HEK293 (cell line): ENCODE measurements at regions not wholly inside any gene's neighbourhood (a gene's known extent, or its start where the extent isn't known, plus 50 kb on each side); places are given as distances from the start of the nearest gene placed in this dataset.

Source experiments
- CTCF ChIA-PET: fragments of 350-600 bp; formaldehyde crosslinking; extraction: SDS; loops from one replicate; lab custom pipeline; 2021; ENCODE audit warnings: antibody characterized with exemption; lab: Yijun Ruan, JAX
- POLR2A ChIA-PET: fragments of 300-600 bp; formaldehyde crosslinking; extraction: SDS; loops from one replicate; lab custom pipeline; 2020; ENCODE audit warnings: antibody characterized with exemption, inconsistent platforms; lab: Yijun Ruan, JAX
- H3K27ac ChIP-seq: fragments of 200-500 bp; sonication (Bioruptor generic); 2 replicates; pipeline ENCODE4 v1.5.1; 2014; ENCODE audit warnings: low read depth, low read length, control low read depth, inconsistent platforms; ENCODE audit errors: extremely low read depth
- H3K36me3 ChIP-seq, 2 experiments: fragments of 200-500 bp in 1 of 2; sonication (Bioruptor generic) in 1 of 2; 1 replicate in 1 of 2; 2 replicates in 1 of 2; pipeline ENCODE4 v1.5.1; 2014 to 2017; ENCODE audit warnings: inconsistent platforms in 2 of 2, low read length in 2 of 2; ENCODE audit not compliant: control insufficient read depth in 2 of 2, insufficient read depth in 1 of 2
- H3K4me1 ChIP-seq: fragments of 200-500 bp; sonication (Bioruptor generic); 2 replicates; pipeline ENCODE4 v1.5.1; 2014; ENCODE audit warnings: mild to moderate bottlenecking, low read length, inconsistent platforms; ENCODE audit not compliant: control insufficient read depth, insufficient read depth
- H3K4me3 ChIP-seq: 2 replicates; pipeline ENCODE4 v1.5.1; 2011; ENCODE audit warnings: low read depth, mild to moderate bottlenecking, control low read depth, low read length, moderate library complexity
- H3K9me3 ChIP-seq: fragments of 200-500 bp; sonication (Bioruptor generic); 2 replicates; pipeline ENCODE4 v1.5.1; 2014; ENCODE audit warnings: low read depth, low read length, inconsistent platforms; ENCODE audit not compliant: control insufficient read depth, insufficient read depth
- EGR2 ChIP-seq: fragments of 450-650 bp; formaldehyde crosslinking; IDR thresholded peaks from 2 replicates; pipeline ENCODE4 v1.5.1; 2016; ENCODE audit warnings: low read depth, missing biosample characterization, missing genetic modification characterization
- GLIS1 ChIP-seq: fragments of 450-650 bp; formaldehyde crosslinking; IDR thresholded peaks from 2 replicates; pipeline ENCODE4 v1.5.1; 2016; ENCODE audit warnings: missing biosample characterization, missing genetic modification characterization
- HOXA7 ChIP-seq: sonication (generic); formaldehyde crosslinking; IDR thresholded peaks from 2 replicates; pipeline ENCODE4 v1.8.1; 2022; ENCODE audit warnings: missing genetic modification reagents, borderline replicate concordance
- SALL2 ChIP-seq: fragments of 450-650 bp; formaldehyde crosslinking; IDR thresholded peaks from 2 replicates; pipeline ENCODE4 v1.5.0; 2017; ENCODE audit warnings: missing biosample characterization, mild to moderate bottlenecking, missing genetic modification characterization, borderline replicate concordance
- SETDB1 ChIP-seq: IDR thresholded peaks from one replicate; pipeline ENCODE4 v1.6.1; 2017; ENCODE audit warnings: mild to moderate bottlenecking, low read length, moderate library complexity, mixed read lengths; ENCODE audit not compliant: insufficient read length
- ZNF132 ChIP-seq: fragments of 450-650 bp; formaldehyde crosslinking; IDR thresholded peaks from 2 replicates; pipeline ENCODE4 v1.5.1; 2017; ENCODE audit warnings: missing biosample characterization, missing genetic modification characterization, borderline replicate concordance
- ZNF184 ChIP-seq: fragments of 450-650 bp; IDR thresholded peaks from 2 replicates; pipeline ENCODE4 v1.5.1; 2018; ENCODE audit warnings: missing biosample characterization, mild to moderate bottlenecking, missing genetic modification characterization
- ZNF280D ChIP-seq: fragments of 450-650 bp; formaldehyde crosslinking; IDR thresholded peaks from 2 replicates; pipeline ENCODE4 v1.5.1; 2016; ENCODE audit warnings: missing biosample characterization, missing genetic modification characterization
- ZNF341 ChIP-seq: fragments of 450-650 bp; formaldehyde crosslinking; IDR thresholded peaks from 2 replicates; pipeline ENCODE4; 2016; ENCODE audit warnings: low read depth, missing biosample characterization, missing genetic modification characterization
- ZNF391 ChIP-seq: fragments of 450-650 bp; formaldehyde crosslinking; IDR thresholded peaks from 2 replicates; pipeline ENCODE4 v1.5.1; 2016; ENCODE audit warnings: low read depth, missing biosample characterization, missing genetic modification characterization, borderline replicate concordance
- ZNF48 ChIP-seq: fragments of 450-650 bp; formaldehyde crosslinking; IDR thresholded peaks from 2 replicates; pipeline ENCODE4 v1.5.1; 2016; ENCODE audit warnings: missing biosample characterization, missing genetic modification characterization
- ZNF544 ChIP-seq: fragments of 450-650 bp; formaldehyde crosslinking; IDR thresholded peaks from 2 replicates; pipeline ENCODE4 v1.5.0; 2017; ENCODE audit warnings: missing biosample characterization, missing genetic modification characterization
- ZNF548 ChIP-seq: fragments of 450-650 bp; formaldehyde crosslinking; IDR thresholded peaks from 2 replicates; pipeline ENCODE4 v1.5.1; 2016; ENCODE audit warnings: missing biosample characterization, missing genetic modification characterization
- ZNF571 ChIP-seq: fragments of 450-650 bp; formaldehyde crosslinking; IDR thresholded peaks from 2 replicates; pipeline ENCODE4 v1.5.0; 2017; ENCODE audit warnings: missing biosample characterization, missing genetic modification characterization
- ZNF585B ChIP-seq: fragments of 450-650 bp; formaldehyde crosslinking; IDR thresholded peaks from 2 replicates; pipeline ENCODE4 v1.5.1; 2016; ENCODE audit warnings: missing biosample characterization, missing genetic modification characterization
- ZNF600 ChIP-seq: fragments of 450-650 bp; formaldehyde crosslinking; IDR thresholded peaks from 2 replicates; pipeline ENCODE4 v1.5.1; 2016; ENCODE audit warnings: missing biosample characterization, missing genetic modification characterization
- ZNF785 ChIP-seq: fragments of 450-650 bp; formaldehyde crosslinking; IDR thresholded peaks from 2 replicates; pipeline ENCODE4 v1.5.1; 2016; ENCODE audit warnings: missing biosample characterization, missing genetic modification characterization
- ZNF830 ChIP-seq: fragments of 450-650 bp; IDR thresholded peaks from 2 replicates; pipeline ENCODE4 v1.5.0; 2018; ENCODE audit warnings: missing biosample characterization, missing genetic modification characterization, low read depth, mild to moderate bottlenecking, moderate library complexity
- TF ChIP-seq, protein P1 (sequence below): fragments of 450-650 bp; formaldehyde crosslinking; IDR thresholded peaks from 2 replicates; pipeline ENCODE4 v1.5.1; 2016; ENCODE audit warnings: missing biosample characterization, missing genetic modification characterization, low read depth
- TF ChIP-seq, protein P2 (sequence below): fragments of 450-650 bp; formaldehyde crosslinking; IDR thresholded peaks from 2 replicates; pipeline ENCODE4 v1.5.1; 2017; ENCODE audit warnings: missing biosample characterization, missing genetic modification characterization

- Histone ChIP-seq H3K4me1 (no peaks in the 10 kb centered on the region), H3K4me3 (no peak overlapping the region), H3K36me3 (no peaks in the 10 kb centered on the region), H3K9me3 (no peaks in the 10 kb centered on the region), H3K27ac (no peak overlapping the region)
- ChIA-PET CTCF (no interaction called here), POLR2A (no interaction called here)
- TF ChIP-seq ZNF48 (tag by site-specific recombination) (no peak), ZNF544 (no peak), ZNF132 (tag by site-specific recombination) (no peak)
- TF ChIP-seq, protein P1, sequence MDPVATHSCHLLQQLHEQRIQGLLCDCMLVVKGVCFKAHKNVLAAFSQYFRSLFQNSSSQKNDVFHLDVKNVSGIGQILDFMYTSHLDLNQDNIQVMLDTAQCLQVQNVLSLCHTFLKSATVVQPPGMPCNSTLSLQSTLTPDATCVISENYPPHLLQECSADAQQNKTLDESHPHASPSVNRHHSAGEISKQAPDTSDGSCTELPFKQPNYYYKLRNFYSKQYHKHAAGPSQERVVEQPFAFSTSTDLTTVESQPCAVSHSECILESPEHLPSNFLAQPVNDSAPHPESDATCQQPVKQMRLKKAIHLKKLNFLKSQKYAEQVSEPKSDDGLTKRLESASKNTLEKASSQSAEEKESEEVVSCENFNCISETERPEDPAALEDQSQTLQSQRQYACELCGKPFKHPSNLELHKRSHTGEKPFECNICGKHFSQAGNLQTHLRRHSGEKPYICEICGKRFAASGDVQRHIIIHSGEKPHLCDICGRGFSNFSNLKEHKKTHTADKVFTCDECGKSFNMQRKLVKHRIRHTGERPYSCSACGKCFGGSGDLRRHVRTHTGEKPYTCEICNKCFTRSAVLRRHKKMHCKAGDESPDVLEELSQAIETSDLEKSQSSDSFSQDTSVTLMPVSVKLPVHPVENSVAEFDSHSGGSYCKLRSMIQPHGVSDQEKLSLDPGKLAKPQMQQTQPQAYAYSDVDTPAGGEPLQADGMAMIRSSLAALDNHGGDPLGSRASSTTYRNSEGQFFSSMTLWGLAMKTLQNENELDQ, result no peak
These were observed 436.0 kb upstream of the ADAMTSL1 start for GRCh38 chr9:18037981-18038380.

- TF ChIP-seq EGR2 (tag by site-specific recombination) (no peak), ZNF785 (tag by site-specific recombination) (no peak), HOXA7 (CRISPR knock-in tag) (no peak), ZNF571 (tag by site-specific recombination) (no peak), ZNF585B (tag by site-specific recombination) (no peak), GLIS1 (tag by site-specific recombination) (no peak), ZNF341 (tag by site-specific recombination) (no peak), ZNF548 (tag by site-specific recombination) (no peak)
- ChIA-PET POLR2A (no interaction called here), CTCF (interaction anchor here (0.6 to 1.0 kb wide), 3 partner anchors 19 to 229 kb away, joined by 3 to 4 read pairs (median 4); no protein-coding TSS in a partner anchor)
- H3K4me1 ChIP-seq, result no peaks in the 10 kb centered on the region
- no peak overlapping the region for H3K4me3 ChIP-seq
- H3K27ac ChIP-seq, result no peak overlapping the region
- no peaks in the 10 kb centered on the region for H3K9me3 ChIP-seq
- H3K36me3 ChIP-seq, result no peaks in the 10 kb centered on the region
These were observed 433.6 kb upstream of the ADAMTSL1 start for GRCh38 chr9:18040327-18040726.

GRCh38 chr9:18043978-18044377 lies 430.0 kb upstream of the ADAMTSL1 start:
- TF ChIP-seq SALL2 (tag by site-specific recombination) (no peak), ZNF280D (no peak), ZNF391 (tag by site-specific recombination) (no peak), ZNF600 (tag by site-specific recombination) (no peak), ZNF830 (no peak), ZNF184 (tag by site-specific recombination) (no peak), SETDB1 (no peak)
- TF ChIP-seq, protein P2, sequence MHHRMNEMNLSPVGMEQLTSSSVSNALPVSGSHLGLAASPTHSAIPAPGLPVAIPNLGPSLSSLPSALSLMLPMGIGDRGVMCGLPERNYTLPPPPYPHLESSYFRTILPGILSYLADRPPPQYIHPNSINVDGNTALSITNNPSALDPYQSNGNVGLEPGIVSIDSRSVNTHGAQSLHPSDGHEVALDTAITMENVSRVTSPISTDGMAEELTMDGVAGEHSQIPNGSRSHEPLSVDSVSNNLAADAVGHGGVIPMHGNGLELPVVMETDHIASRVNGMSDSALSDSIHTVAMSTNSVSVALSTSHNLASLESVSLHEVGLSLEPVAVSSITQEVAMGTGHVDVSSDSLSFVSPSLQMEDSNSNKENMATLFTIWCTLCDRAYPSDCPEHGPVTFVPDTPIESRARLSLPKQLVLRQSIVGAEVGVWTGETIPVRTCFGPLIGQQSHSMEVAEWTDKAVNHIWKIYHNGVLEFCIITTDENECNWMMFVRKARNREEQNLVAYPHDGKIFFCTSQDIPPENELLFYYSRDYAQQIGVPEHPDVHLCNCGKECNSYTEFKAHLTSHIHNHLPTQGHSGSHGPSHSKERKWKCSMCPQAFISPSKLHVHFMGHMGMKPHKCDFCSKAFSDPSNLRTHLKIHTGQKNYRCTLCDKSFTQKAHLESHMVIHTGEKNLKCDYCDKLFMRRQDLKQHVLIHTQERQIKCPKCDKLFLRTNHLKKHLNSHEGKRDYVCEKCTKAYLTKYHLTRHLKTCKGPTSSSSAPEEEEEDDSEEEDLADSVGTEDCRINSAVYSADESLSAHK (tag by site-specific recombination), result no peak
- Histone ChIP-seq H3K4me1 (no peaks in the 10 kb centered on the region), H3K4me3 (no peak overlapping the region), H3K9me3 (no peaks in the 10 kb centered on the region), H3K36me3 (no peaks in the 10 kb centered on the region), H3K27ac (no peak overlapping the region)
- ChIA-PET POLR2A (no interaction called here), CTCF (no interaction called here)
